Endothelial cell of umbilical vein (primary cell): ENCODE measurements at regions not wholly inside any gene's neighbourhood (a gene's known extent, or its start where the extent isn't known, plus 50 kb on each side); places are given as distances from the start of the nearest gene placed in this dataset.

Experiments used
- BruUV-seq: library from RNA; stranded (reverse); fragments of 400-500 nt; replicated peaks from 2 replicates; lab custom pipeline; 2021; lab: Mats Ljungman, UMichigan
- CTCF ChIA-PET: fragments of 300-600, 350-600 bp; sonication (Branson Sonifier 250); formaldehyde crosslinking; loops from one replicate; lab custom pipeline; 2021; ENCODE audit warnings: antibody characterized with exemption, inconsistent platforms; lab: Charles Lee
- POLR2A ChIA-PET: fragments of 300-600, 350-600 bp; sonication (Branson Sonifier 250); formaldehyde crosslinking; loops from one replicate; lab custom pipeline; 2021; ENCODE audit warnings: antibody characterized with exemption, inconsistent platforms; lab: Charles Lee
- DNase-seq: peaks from one replicate; pipeline ENCODE4 v3.0.0-alpha.2; 2011; ENCODE audit warnings: low read depth, low spot score
- FAIRE-seq: peaks from 2 replicates; lab custom pipeline; 2011; peaks lifted over from hg19 to GRCh38; lab: Jason Lieb, UNC
- H2AFZ ChIP-seq: 2 replicates; pipeline ENCODE4 v1.6.0; 2012; ENCODE audit warnings: low read depth, low read length, control low read depth, inconsistent platforms
- H3K27ac ChIP-seq: 2 replicates; pipeline ENCODE4 v1.5.1; 2011; ENCODE audit warnings: low read depth, mild to moderate bottlenecking, control low read depth, low read length, moderate library complexity; ENCODE audit not compliant: insufficient read depth
- H3K27me3 ChIP-seq, 2 experiments: 2 replicates each; pipeline versions ENCODE4 v1.6.0 to v1.6.1; 2011; ENCODE audit warnings: low read length in 2 of 2, mixed read lengths in 1 of 2; ENCODE audit not compliant: control insufficient read depth in 2 of 2, insufficient read depth in 2 of 2
- H3K36me3 ChIP-seq, 2 experiments: 2 replicates in 1 of 2; 3 replicates in 1 of 2; pipeline ENCODE4 v1.5.1; 2011; ENCODE audit warnings: low read length in 2 of 2, mild to moderate bottlenecking in 1 of 2, moderate library complexity in 1 of 2; ENCODE audit not compliant: control insufficient read depth in 2 of 2, insufficient read depth in 2 of 2; ENCODE audit errors: extremely low read depth in 1 of 2
- H3K4me1 ChIP-seq: 3 replicates; pipeline ENCODE4 v1.5.1; 2011; ENCODE audit warnings: mild to moderate bottlenecking, low read length; ENCODE audit not compliant: control insufficient read depth, insufficient read depth; ENCODE audit errors: extremely low read depth
- H3K4me2 ChIP-seq: 2 replicates; pipeline ENCODE4 v1.6.1; 2011; ENCODE audit warnings: low read length, control low read depth, mixed read lengths; ENCODE audit not compliant: insufficient read depth
- H3K4me3 ChIP-seq, 3 experiments: fragments of 200-600 bp in 1 of 3; sonication (generic), shearing (Covaris generic) in 1 of 3; replicated peaks in 1 of 3; 2 replicates each; pipeline ENCODE4 v1.5.1; 2011 to 2016; ENCODE audit warnings: control low read depth in 3 of 3, low read length in 3 of 3, mild to moderate bottlenecking in 2 of 3, inconsistent platforms in 1 of 3, low read depth in 1 of 3, moderate library complexity in 1 of 3; ENCODE audit not compliant: insufficient read depth in 1 of 3
- H3K79me2 ChIP-seq: 2 replicates; pipeline ENCODE4 v1.6.0; 2012; ENCODE audit warnings: low read length, inconsistent platforms; ENCODE audit not compliant: control insufficient read depth, insufficient read depth
- H3K9ac ChIP-seq: replicated peaks from 2 replicates; pipeline ENCODE3; 2011; ENCODE audit warnings: low read length, control low read depth; ENCODE audit not compliant: insufficient read depth; ENCODE audit errors: extremely low read depth
- H3K9me1 ChIP-seq: replicated peaks from 3 replicates; pipeline ENCODE4 v1.6.0; 2011; ENCODE audit warnings: mild to moderate bottlenecking, low read length; ENCODE audit not compliant: control insufficient read depth, insufficient read depth; ENCODE audit errors: extremely low read depth
- H3K9me3 ChIP-seq: replicated peaks from 2 replicates; pipeline ENCODE4 v1.5.1; 2012; ENCODE audit warnings: low read length, inconsistent platforms; ENCODE audit not compliant: control insufficient read depth, insufficient read depth
- H4K20me1 ChIP-seq: replicated peaks from 2 replicates; pipeline ENCODE3; 2011; ENCODE audit warnings: mild to moderate bottlenecking, low read length; ENCODE audit not compliant: control insufficient read depth, insufficient read depth; ENCODE audit errors: extremely low read depth
- EZH2 ChIP-seq: IDR thresholded peaks from 2 replicates; pipeline ENCODE4 v1.6.1; 2012; ENCODE audit warnings: borderline replicate concordance, low read depth, mild to moderate bottlenecking, moderate library complexity, low read length, inconsistent platforms; ENCODE audit not compliant: severe bottlenecking
- FOS ChIP-seq: IDR thresholded peaks from 2 replicates; pipeline ENCODE4 v1.6.1; 2011; ENCODE audit warnings: mild to moderate bottlenecking, low read length, moderate library complexity, borderline replicate concordance; ENCODE audit not compliant: insufficient read depth
- GATA2 ChIP-seq: IDR thresholded peaks from 2 replicates; pipeline ENCODE4 v1.7.0; 2011; ENCODE audit warnings: low read depth, mild to moderate bottlenecking, moderate library complexity, mixed read lengths, low read length; ENCODE audit not compliant: insufficient read length, insufficient read depth
- JUN ChIP-seq: IDR thresholded peaks from 2 replicates; pipeline ENCODE4 v1.6.1; 2011; ENCODE audit warnings: borderline replicate concordance, low read depth; ENCODE audit not compliant: insufficient read length, insufficient read depth
- MAX ChIP-seq: IDR thresholded peaks from 2 replicates; pipeline ENCODE4 v1.6.1; 2011; ENCODE audit not compliant: insufficient read depth, insufficient read length
- MYC ChIP-seq: IDR thresholded peaks from one replicate; pipeline ENCODE4 v1.6.1; 2011; ENCODE audit warnings: mild to moderate bottlenecking, low read depth, low read length
- POLR2A ChIP-seq: IDR thresholded peaks from 2 replicates; pipeline ENCODE4 v1.6.1; 2012; ENCODE audit warnings: low read depth, mild to moderate bottlenecking, control low read depth, low read length
- POLR2AphosphoS5 ChIP-seq: IDR thresholded peaks from 2 replicates; pipeline ENCODE4 v1.6.1; 2012; ENCODE audit warnings: low read depth, mild to moderate bottlenecking, control low read depth, low read length, moderate library complexity; ENCODE audit not compliant: insufficient read depth
- dilution Hi-C: fragments of 300-500 bp; cut with MboI; formaldehyde crosslinking; loops from one replicate; pipeline ENCODE4 v1.15.0; 2019; ENCODE audit warnings: low sequenced_read_pairs; ENCODE audit not compliant: extremely low pct_ligation_motif_present
- intact Hi-C: fragments of 100-400 bp; cut with micrococcal nuclease; formaldehyde crosslinking; loops from one replicate; pipeline ENCODE4 v1.10.0; 2022
- TF ChIP-seq, protein P1 (sequence below), 2 donors: IDR thresholded peaks; 1 replicate in 1 of 2; 2 replicates in 1 of 2; pipeline ENCODE4 v1.5.1; 2011; ENCODE audit warnings: low read length in 2 of 2, mild to moderate bottlenecking in 2 of 2, moderate library complexity in 2 of 2, control low read depth in 1 of 2, inconsistent platforms in 1 of 2, low read depth in 1 of 2; ENCODE audit not compliant: insufficient read depth in 1 of 2; ENCODE audit errors: extremely low read depth in 1 of 2

- FAIRE-seq: no peak
Observed at GRCh38 chr12:93959657-93960056, 188.7 kb upstream of the PLXNC1 start.

More at GRCh38 chr12:93959657-93960056, 188.7 kb upstream of the PLXNC1 start:
- Histone ChIP-seq H3K27ac (no peak overlapping the region), H3K36me3 (no peaks in the 10 kb centered on the region), H3K79me2 (no peaks in the 10 kb centered on the region), H3K4me1 (no peaks in the 10 kb centered on the region), H2AFZ (no peak overlapping the region), H3K4me3 (no peak overlapping the region), H3K9ac (no peak overlapping the region), H3K4me2 (no peak overlapping the region), H3K9me1 (no peaks in the 10 kb centered on the region), H3K9me3 (no peaks in the 10 kb centered on the region), H4K20me1 (no peaks in the 10 kb centered on the region), H3K27me3 (no peaks in the 10 kb centered on the region)
- no peak for TF ChIP-seq EZH2
- TF ChIP-seq JUN: no peak
- TF ChIP-seq, protein P1, sequence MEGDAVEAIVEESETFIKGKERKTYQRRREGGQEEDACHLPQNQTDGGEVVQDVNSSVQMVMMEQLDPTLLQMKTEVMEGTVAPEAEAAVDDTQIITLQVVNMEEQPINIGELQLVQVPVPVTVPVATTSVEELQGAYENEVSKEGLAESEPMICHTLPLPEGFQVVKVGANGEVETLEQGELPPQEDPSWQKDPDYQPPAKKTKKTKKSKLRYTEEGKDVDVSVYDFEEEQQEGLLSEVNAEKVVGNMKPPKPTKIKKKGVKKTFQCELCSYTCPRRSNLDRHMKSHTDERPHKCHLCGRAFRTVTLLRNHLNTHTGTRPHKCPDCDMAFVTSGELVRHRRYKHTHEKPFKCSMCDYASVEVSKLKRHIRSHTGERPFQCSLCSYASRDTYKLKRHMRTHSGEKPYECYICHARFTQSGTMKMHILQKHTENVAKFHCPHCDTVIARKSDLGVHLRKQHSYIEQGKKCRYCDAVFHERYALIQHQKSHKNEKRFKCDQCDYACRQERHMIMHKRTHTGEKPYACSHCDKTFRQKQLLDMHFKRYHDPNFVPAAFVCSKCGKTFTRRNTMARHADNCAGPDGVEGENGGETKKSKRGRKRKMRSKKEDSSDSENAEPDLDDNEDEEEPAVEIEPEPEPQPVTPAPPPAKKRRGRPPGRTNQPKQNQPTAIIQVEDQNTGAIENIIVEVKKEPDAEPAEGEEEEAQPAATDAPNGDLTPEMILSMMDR (IDR thresholded peaks at IDR 0.05; ENCODE audit: extremely low read depth in 1 of 2, insufficient read depth in 1 of 2, low read depth in 1 of 2, low read length in 2 of 2): no peak
- TF ChIP-seq POLR2AphosphoS5: no peak
- TF ChIP-seq FOS: no peak
- TF ChIP-seq GATA2: no peak
- TF ChIP-seq MAX: no peak
- TF ChIP-seq MYC: no peak
- TF ChIP-seq POLR2A: no peak
- POLR2A ChIA-PET: no interaction called here
- CTCF ChIA-PET: no interaction called here
- dilution Hi-C loops: no loop called here
- no TSS peak for BruUV-seq
- no peak for DNase-seq
- intact Hi-C loops: no loop called here
